ENCODE measurements at regions not wholly inside any gene's neighbourhood (a gene's known extent, or its start where the extent isn't known, plus 50 kb on each side); places are given as distances from the start of the nearest gene placed in this dataset.

- H3K27ac ChIP-seq, result no peak overlapping the region
- H3K36me3 ChIP-seq, result no peaks in the 10 kb centered on the region
- H3K9me3 ChIP-seq, result no peaks in the 10 kb centered on the region
- peaks cover 5 to 6% of the 10 kb centered on the region in 2 experiments for H3K4me1 ChIP-seq (ENCODE audit: control insufficient read depth in 1 of 2, insufficient read depth in 1 of 2, low read depth in 1 of 2, low read length in 1 of 2)
- H3K4me3 ChIP-seq (ENCODE audit: low read depth in 1 of 2, low read length in 1 of 2), result no peak overlapping the region
- TF ChIP-seq CTCF (IDR thresholded peaks at IDR 0.05), result no peak
- peaks cover 3% of the 10 kb centered on the region for H3K27me3 ChIP-seq
Observed at GRCh38 chr13:20348018-20348417, 115.9 kb upstream of the GJB6 start.

- no peak for TF ChIP-seq CTCF (IDR thresholded peaks at IDR 0.05)
- Histone ChIP-seq H3K4me3 (ENCODE audit: low read depth in 1 of 2, low read length in 1 of 2) (no peak overlapping the region), H3K27me3 (peaks cover 3% of the 10 kb centered on the region), H3K27ac (no peak overlapping the region), H3K9me3 (no peaks in the 10 kb centered on the region), H3K4me1 (ENCODE audit: control insufficient read depth in 1 of 2, insufficient read depth in 1 of 2, low read depth in 1 of 2, low read length in 1 of 2) (no peaks in the 10 kb centered on the region), H3K36me3 (no peaks in the 10 kb centered on the region)
Observed at GRCh38 chr13:20344836-20345490, 112.8 kb upstream of the GJB6 start.

GRCh38 chr13:20342311-20342710 lies 110.2 kb upstream of the GJB6 start:
- no peaks in the 10 kb centered on the region for H3K9me3 ChIP-seq
- H3K4me1 ChIP-seq (ENCODE audit: control insufficient read depth in 1 of 2, insufficient read depth in 1 of 2, low read depth in 1 of 2, low read length in 1 of 2), result no peaks in the 10 kb centered on the region
- no peak overlapping the region for H3K27ac ChIP-seq
- H3K36me3 ChIP-seq, result no peaks in the 10 kb centered on the region
- no peak overlapping the region for H3K4me3 ChIP-seq (ENCODE audit: low read depth in 1 of 2, low read length in 1 of 2)
- peaks cover 3% of the 10 kb centered on the region for H3K27me3 ChIP-seq
- TF ChIP-seq CTCF (IDR thresholded peaks at IDR 0.05), result no peak

- Histone ChIP-seq H3K27me3 (no peaks in the 10 kb centered on the region), H3K9me3 (no peaks in the 10 kb centered on the region), H3K4me1 (ENCODE audit: control insufficient read depth in 1 of 2, insufficient read depth in 1 of 2, low read depth in 1 of 2, low read length in 1 of 2) (no peaks in the 10 kb centered on the region), H3K36me3 (no peaks in the 10 kb centered on the region), H3K27ac (no peak overlapping the region), H3K4me3 (ENCODE audit: low read depth in 1 of 2, low read length in 1 of 2) (no peak overlapping the region)
- no peak for TF ChIP-seq CTCF (IDR thresholded peaks at IDR 0.05)
Observed at GRCh38 chr13:20340759-20341171, 108.6 kb upstream of the GJB6 start.

- H3K27ac ChIP-seq, result no peak overlapping the region
- H3K9me3 ChIP-seq, result no peaks in the 10 kb centered on the region
- H3K27me3 ChIP-seq, result no peaks in the 10 kb centered on the region
- TF ChIP-seq CTCF (IDR thresholded peaks at IDR 0.05), result no peak
- H3K36me3 ChIP-seq, result no peaks in the 10 kb centered on the region
- H3K4me3 ChIP-seq (ENCODE audit: low read depth in 1 of 2, low read length in 1 of 2), result no peak overlapping the region
- no peaks in the 10 kb centered on the region for H3K4me1 ChIP-seq (ENCODE audit: control insufficient read depth in 1 of 2, insufficient read depth in 1 of 2, low read depth in 1 of 2, low read length in 1 of 2)
Observed at GRCh38 chr13:20340136-20340758, 108.1 kb upstream of the GJB6 start.
